NCI-H1930 (cell line): ENCODE measurements at regions not wholly inside any gene's neighbourhood (a gene's known extent, or its start where the extent isn't known, plus 50 kb on each side); places are given as distances from the start of the nearest gene placed in this dataset.

Source experiments
- DNase-seq, 2 experiments: peaks; one replicate each; lab custom pipeline; 2025; lab: John Stamatoyannopoulos, UW

GRCh38 chr2:221345516-221345915 is 226.6 kb downstream of the EPHA4 start:
- no peak for DNase-seq

DNA sequence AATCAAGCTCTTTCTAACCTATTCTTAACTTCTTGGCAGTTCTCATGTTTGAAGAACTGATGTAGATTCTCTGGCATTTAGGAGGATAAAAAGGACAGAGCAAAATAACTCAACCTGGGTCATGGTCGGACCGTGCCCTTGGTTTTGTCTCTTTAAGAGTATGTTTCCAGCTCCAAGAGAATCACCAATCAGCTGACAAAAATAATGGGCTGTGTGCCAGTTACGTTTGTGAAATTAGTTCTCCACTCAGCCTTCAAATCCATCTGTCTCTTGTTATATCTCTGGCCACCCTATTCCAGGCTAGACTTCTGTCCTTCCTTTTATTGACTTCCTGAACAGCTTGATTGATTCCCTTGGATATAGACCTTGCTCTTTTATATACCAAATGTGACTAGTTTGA is 225.7 kb downstream of the EPHA4 start:
- DNase-seq: no peak

- DNase-seq: no peak
These were observed 224.6 kb downstream of the EPHA4 start for GRCh38 chr2:221347471-221347870.

- no peak for DNase-seq
These were observed 221.5 kb downstream of the EPHA4 start for GRCh38 chr2:221350616-221351015.

DNA sequence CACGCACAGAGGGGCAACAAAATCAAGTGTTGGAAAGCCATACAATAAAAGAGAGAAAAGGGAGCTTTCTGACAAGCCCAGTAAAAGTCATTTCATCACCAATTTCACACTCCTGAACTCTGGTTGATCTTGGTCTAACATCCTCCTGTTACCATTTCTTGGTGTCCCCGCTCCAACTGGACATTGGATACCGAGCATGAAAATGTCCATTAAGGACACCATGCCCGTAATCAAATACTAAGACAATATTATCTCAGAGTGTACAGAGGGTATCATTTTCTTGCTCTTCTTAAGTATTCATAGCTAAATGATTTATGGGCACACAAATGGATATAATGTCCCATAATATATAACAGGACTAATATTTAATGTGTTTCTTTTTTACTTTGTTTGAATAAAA is 218.9 kb downstream of the EPHA4 start:
- DNase-seq: no peak

- DNase-seq: no peak
These were observed 211.8 kb downstream of the EPHA4 start for GRCh38 chr2:221360312-221360711.

- no peak for DNase-seq
These were observed 211.4 kb downstream of the EPHA4 start for GRCh38 chr2:221360742-221361141.

DNA sequence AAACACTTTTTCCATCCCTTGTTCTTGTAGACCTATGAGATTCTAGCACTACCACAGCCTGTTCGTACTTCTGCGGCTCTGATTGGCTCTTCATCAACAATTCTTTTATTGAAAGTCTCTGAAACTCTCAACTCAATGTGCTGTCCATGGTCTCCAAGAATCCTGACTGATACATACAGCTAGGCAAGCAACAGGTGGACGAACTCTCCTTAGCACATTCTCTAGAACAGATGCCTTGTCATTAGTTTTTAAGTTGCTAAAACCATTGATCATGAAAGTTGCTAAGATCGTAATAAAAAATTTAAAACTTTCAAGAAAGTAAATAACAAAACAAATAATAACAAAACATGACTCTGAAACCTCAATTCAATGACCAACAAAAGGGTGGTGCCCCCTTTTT is 210.5 kb downstream of the EPHA4 start:
- no peak for DNase-seq

GRCh38 chr2:221364672-221365071 is 207.4 kb downstream of the EPHA4 start:
- DNase-seq: no peak
